NT2/D1 (cell line): ENCODE measurements at regions not wholly inside any gene's neighbourhood (a gene's known extent, or its start where the extent isn't known, plus 50 kb on each side); places are given as distances from the start of the nearest gene placed in this dataset.

Experiments
- DNase-seq: peaks from one replicate; pipeline ENCODE4 v3.0.0-alpha.2; 2011; ENCODE audit warnings: low read depth, low spot score
- H3K27me3 ChIP-seq: 2 replicates; pipeline ENCODE4 v1.6.0; 2011; ENCODE audit warnings: mild to moderate bottlenecking; ENCODE audit not compliant: insufficient read length, insufficient read depth
- H3K36me3 ChIP-seq: 2 replicates; pipeline ENCODE4 v1.6.1; 2011; ENCODE audit warnings: mild to moderate bottlenecking, low read length, mixed read lengths; ENCODE audit not compliant: insufficient read depth, insufficient read length
- H3K4me1 ChIP-seq: 2 replicates; pipeline ENCODE4 v1.5.1; 2011; ENCODE audit not compliant: insufficient read depth, insufficient read length
- H3K4me3 ChIP-seq: 2 replicates; pipeline ENCODE4 v1.5.1; 2011; ENCODE audit warnings: low read depth; ENCODE audit not compliant: insufficient read length
- H3K9ac ChIP-seq: 2 replicates; pipeline ENCODE4 v1.6.0; 2011; ENCODE audit warnings: low read depth; ENCODE audit not compliant: insufficient read length
- H3K9me3 ChIP-seq: 2 replicates; pipeline ENCODE4 v1.5.1; 2011; ENCODE audit warnings: mild to moderate bottlenecking, low read length; ENCODE audit not compliant: insufficient read depth
- SUZ12 ChIP-seq: IDR thresholded peaks from 2 replicates; pipeline ENCODE4 v1.6.1; 2011; ENCODE audit not compliant: insufficient read length, insufficient read depth; ENCODE audit errors: extremely low read depth
- YY1 ChIP-seq: IDR thresholded peaks from 2 replicates; pipeline ENCODE4 v1.6.1; 2011; ENCODE audit not compliant: insufficient read length, insufficient read depth
- ZNF274 ChIP-seq: IDR thresholded peaks from 2 replicates; pipeline ENCODE4 v1.6.1; 2011; ENCODE audit warnings: mild to moderate bottlenecking, low read depth, low read length

GRCh38 chr5:15304066-15304731 is 195.8 kb upstream of the FBXL7 start:
- H3K4me1 ChIP-seq: no peaks in the 10 kb centered on the region
- no peaks in the 10 kb centered on the region for H3K9me3 ChIP-seq
- no peak overlapping the region for H3K9ac ChIP-seq
- H3K4me3 ChIP-seq: no peak overlapping the region
- no peaks in the 10 kb centered on the region for H3K36me3 ChIP-seq
- H3K27me3 ChIP-seq: no peaks in the 10 kb centered on the region
- no peak for DNase-seq
- TF ChIP-seq ZNF274: no peak
- no peak for TF ChIP-seq YY1
- no peak for TF ChIP-seq SUZ12

GRCh38 chr5:15300141-15300540 is 199.8 kb upstream of the FBXL7 start:
- H3K36me3 ChIP-seq: no peaks in the 10 kb centered on the region
- no peak for TF ChIP-seq YY1
- no peak for TF ChIP-seq ZNF274
- no peak for TF ChIP-seq SUZ12
- H3K9ac ChIP-seq: no peak overlapping the region
- H3K4me1 ChIP-seq: no peaks in the 10 kb centered on the region
- no peak for DNase-seq
- H3K27me3 ChIP-seq: no peaks in the 10 kb centered on the region
- no peaks in the 10 kb centered on the region for H3K9me3 ChIP-seq
- no peak overlapping the region for H3K4me3 ChIP-seq

GRCh38 chr5:15290953-15291352 is 209.0 kb upstream of the FBXL7 start:
- peak; percentile 8 for DNase-seq
- no peak for TF ChIP-seq SUZ12
- no peak overlapping the region for H3K9ac ChIP-seq
- H3K4me1 ChIP-seq: no peaks in the 10 kb centered on the region
- peaks cover 6% of the 10 kb centered on the region; the same call in 1 of the 2 replicates for H3K9me3 ChIP-seq
- H3K4me3 ChIP-seq: no peak overlapping the region
- no peaks in the 10 kb centered on the region for H3K36me3 ChIP-seq
- H3K27me3 ChIP-seq: no peaks in the 10 kb centered on the region

GRCh38 chr5:15286650-15287049 is 213.3 kb upstream of the FBXL7 start:
- Histone ChIP-seq H3K4me3 (no peak overlapping the region), H3K36me3 (no peaks in the 10 kb centered on the region), H3K9me3 (peaks cover 6% of the 10 kb centered on the region; the same call in 1 of the 2 replicates), H3K4me1 (no peaks in the 10 kb centered on the region), H3K9ac (no peak overlapping the region), H3K27me3 (no peaks in the 10 kb centered on the region)
- TF ChIP-seq YY1 (no peak), ZNF274 (no peak), SUZ12 (no peak)
- DNase-seq: no peak

GRCh38 chr5:15285901-15286583 is 213.9 kb upstream of the FBXL7 start:
- DNase-seq: no peak
- TF ChIP-seq YY1 (no peak), ZNF274 (no peak), SUZ12 (no peak)
- Histone ChIP-seq H3K9ac (no peak overlapping the region), H3K9me3 (0 out of 2 replicates have a peak, but pooled peaks cover under 1% of the 10 kb centered on the region), H3K36me3 (no peaks in the 10 kb centered on the region), H3K27me3 (no peaks in the 10 kb centered on the region), H3K4me1 (no peaks in the 10 kb centered on the region), H3K4me3 (no peak overlapping the region)

- Histone ChIP-seq H3K9me3 (no peaks in the 10 kb centered on the region), H3K4me1 (no peaks in the 10 kb centered on the region), H3K36me3 (no peaks in the 10 kb centered on the region), H3K4me3 (no peak overlapping the region), H3K9ac (no peak overlapping the region), H3K27me3 (no peaks in the 10 kb centered on the region)
- no peak for TF ChIP-seq SUZ12
- no peak for TF ChIP-seq YY1
- no peak for TF ChIP-seq ZNF274
- DNase-seq: no peak
Measured at GRCh38 chr5:15284706-15285105, 215.3 kb upstream of the FBXL7 start.

- no peaks in the 10 kb centered on the region for H3K4me1 ChIP-seq
- TF ChIP-seq ZNF274: no peak
- no peak for TF ChIP-seq SUZ12
- no peak for TF ChIP-seq YY1
- no peak for DNase-seq
Measured at GRCh38 chr5:15283076-15283475, 216.9 kb upstream of the FBXL7 start.

More at GRCh38 chr5:15283076-15283475, 216.9 kb upstream of the FBXL7 start:
- H3K36me3 ChIP-seq: no peaks in the 10 kb centered on the region
- no peak overlapping the region for H3K4me3 ChIP-seq
- H3K27me3 ChIP-seq: no peaks in the 10 kb centered on the region
- no peaks in the 10 kb centered on the region for H3K9me3 ChIP-seq
- H3K9ac ChIP-seq: no peak overlapping the region
